ENCODE measurements at regions not wholly inside any gene's neighbourhood (a gene's known extent, or its start where the extent isn't known, plus 50 kb on each side); places are given as distances from the start of the nearest gene placed in this dataset.

DNA sequence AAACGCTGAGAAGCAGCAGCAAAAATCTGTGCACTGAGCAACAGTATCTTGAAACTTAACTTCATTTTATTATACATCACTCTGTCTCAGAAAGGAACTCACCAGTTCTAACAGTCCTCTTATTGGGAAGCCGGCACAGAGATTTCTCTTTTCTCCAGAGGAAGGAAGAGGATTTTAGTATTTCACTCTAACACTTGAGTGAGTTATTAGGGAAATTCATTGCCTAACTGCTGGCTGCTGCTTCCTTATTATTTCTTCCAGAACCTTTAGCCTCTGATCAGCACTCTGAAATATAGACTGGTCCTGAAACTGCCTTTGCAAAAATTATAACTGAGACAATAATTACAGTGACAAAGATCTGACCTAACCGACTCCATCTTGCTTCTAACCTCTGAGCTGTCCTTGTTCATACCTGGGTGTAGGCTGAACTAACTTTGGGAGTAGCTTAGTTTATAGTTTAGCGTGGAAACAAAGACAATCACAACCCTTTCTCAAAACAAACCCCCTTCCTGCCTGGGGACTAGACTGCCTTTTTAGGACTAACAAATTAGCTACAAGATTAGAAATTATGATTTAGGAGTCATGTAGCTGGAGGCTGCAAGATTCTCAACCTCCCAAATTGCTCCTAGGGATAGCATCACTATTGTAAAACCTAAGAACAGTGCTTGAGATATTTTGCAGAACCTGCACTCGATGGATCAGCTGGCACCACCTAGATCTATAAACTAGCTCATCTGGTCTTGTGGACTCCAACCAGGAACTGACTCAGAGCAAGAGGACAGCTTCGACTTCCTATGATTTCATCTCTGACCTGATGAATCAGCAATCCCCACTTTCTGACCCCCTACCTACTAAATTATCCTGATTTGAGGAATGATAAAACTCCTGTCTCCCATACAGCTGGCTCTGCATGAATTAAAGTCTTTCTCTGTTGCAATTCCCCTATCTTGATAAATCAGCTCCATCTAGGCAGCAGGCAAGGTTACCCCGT, 117.5 kb downstream of the DYRK2 start:
- peaks cover 5% of the 10 kb centered on the region for H3K27me3 Mint-ChIP-seq
- no peaks in the 10 kb centered on the region for H3K4me1 Mint-ChIP-seq
- no peak overlapping the region for H3K27ac Mint-ChIP-seq
- no peaks in the 10 kb centered on the region for H3K36me3 Mint-ChIP-seq (ENCODE audit: low read depth)
- TF ChIP-seq, protein P1, sequence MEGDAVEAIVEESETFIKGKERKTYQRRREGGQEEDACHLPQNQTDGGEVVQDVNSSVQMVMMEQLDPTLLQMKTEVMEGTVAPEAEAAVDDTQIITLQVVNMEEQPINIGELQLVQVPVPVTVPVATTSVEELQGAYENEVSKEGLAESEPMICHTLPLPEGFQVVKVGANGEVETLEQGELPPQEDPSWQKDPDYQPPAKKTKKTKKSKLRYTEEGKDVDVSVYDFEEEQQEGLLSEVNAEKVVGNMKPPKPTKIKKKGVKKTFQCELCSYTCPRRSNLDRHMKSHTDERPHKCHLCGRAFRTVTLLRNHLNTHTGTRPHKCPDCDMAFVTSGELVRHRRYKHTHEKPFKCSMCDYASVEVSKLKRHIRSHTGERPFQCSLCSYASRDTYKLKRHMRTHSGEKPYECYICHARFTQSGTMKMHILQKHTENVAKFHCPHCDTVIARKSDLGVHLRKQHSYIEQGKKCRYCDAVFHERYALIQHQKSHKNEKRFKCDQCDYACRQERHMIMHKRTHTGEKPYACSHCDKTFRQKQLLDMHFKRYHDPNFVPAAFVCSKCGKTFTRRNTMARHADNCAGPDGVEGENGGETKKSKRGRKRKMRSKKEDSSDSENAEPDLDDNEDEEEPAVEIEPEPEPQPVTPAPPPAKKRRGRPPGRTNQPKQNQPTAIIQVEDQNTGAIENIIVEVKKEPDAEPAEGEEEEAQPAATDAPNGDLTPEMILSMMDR (IDR thresholded peaks at IDR 0.05): no peak
- no peak overlapping the region for H3K4me3 Mint-ChIP-seq
- CTCF ChIA-PET: no interaction called here
- no peak for ATAC-seq (ENCODE audit: low read depth)
- intact Hi-C loops (cut with micrococcal nuclease): no loop called here
- no peak for DNase-seq
- POLR2A ChIA-PET: no interaction called here
- no peaks in the 10 kb centered on the region for H3K9me3 Mint-ChIP-seq

DNA sequence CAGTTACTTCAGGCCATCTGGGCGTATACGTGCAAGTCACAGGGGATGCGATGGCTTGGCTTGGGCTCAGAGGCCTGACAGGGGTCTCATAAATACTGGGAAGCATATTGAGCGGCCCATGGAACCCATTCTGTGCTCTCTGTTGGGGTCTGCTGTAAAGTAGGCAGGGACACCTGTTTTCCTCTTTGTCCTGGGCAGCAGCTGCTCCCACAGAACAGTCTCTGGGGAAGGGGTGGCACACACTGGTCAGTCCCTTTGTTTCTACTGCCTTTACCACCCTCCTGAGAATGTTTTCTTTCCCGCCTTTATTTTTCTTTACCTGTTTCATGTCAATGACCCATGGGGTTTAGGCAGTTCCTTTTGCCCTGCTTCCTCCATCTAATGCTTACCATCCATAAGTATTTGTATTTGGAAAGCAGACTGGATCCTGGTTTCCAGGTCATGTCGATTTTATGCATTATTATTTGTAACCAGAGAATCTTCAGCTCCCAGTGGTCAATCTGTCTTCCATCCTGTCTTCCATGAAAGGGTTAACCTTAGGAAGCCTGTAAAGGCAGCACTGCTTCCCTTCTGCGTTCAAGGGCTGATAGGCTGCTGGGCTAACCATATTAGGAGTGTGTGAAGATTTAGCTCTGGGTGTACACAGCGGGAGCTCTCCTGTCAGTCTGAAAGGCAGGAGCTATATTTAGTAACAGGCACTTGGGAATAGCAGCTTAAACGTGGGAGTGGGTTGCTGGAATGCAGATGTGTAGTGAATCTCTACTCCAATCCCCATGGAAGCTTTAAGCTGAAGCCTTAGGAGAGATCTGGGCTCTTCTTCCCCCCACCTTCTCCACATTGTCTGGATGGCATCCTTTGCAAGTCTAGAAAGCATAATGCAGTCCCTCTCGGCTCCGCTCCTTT, 124.0 kb downstream of the DYRK2 start:
- ATAC-seq (ENCODE audit: low read depth) (no peak), DNase-seq (no peak)
- no peaks in the 10 kb centered on the region for H3K9me3 Mint-ChIP-seq
- H3K27me3 Mint-ChIP-seq: peaks cover 5% of the 10 kb centered on the region
- ChIA-PET CTCF (no interaction called here), POLR2A (no interaction called here)
- H3K4me3 Mint-ChIP-seq: no peak overlapping the region
- H3K36me3 Mint-ChIP-seq (ENCODE audit: low read depth): no peaks in the 10 kb centered on the region
- no peak overlapping the region for H3K27ac Mint-ChIP-seq
- TF ChIP-seq, protein P1 (IDR thresholded peaks at IDR 0.05): no peak
- H3K4me1 Mint-ChIP-seq: no peaks in the 10 kb centered on the region
- intact Hi-C loops (cut with micrococcal nuclease): no loop called here

DNA sequence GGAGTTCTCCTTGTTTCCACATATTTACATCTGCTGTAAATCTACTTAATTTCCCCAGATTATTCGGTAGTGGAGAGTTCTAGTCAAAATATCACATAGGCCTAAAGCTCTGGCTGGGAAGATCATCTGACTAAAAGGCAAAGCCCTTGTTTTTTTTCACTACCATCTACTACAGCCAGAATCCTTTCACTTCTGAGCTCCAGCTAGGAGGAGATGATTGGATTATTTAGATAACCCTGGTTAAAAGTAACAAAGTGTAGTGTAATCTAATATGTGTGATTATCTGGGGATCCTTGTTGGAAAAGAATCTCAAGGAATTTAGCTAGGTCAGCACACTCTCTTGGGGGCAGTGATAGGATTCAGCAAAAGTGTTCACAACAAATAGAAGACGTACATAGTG, 125.4 kb downstream of the DYRK2 start:
- TF ChIP-seq, protein P1 (IDR thresholded peaks at IDR 0.05): no peak

GRCh38 chr12:67774983-67775587, 126.5 kb downstream of the DYRK2 start:
- ChIA-PET POLR2A (no interaction called here), CTCF (interaction anchor here (0.8 kb wide), 1 partner anchor 250 kb away, joined by 3 read pairs; no protein-coding TSS in a partner anchor)
- TF ChIP-seq, protein P1 (IDR thresholded peaks at IDR 0.05): no peak
- H3K27ac Mint-ChIP-seq: no peak overlapping the region
- ATAC-seq (ENCODE audit: low read depth) (no peak), DNase-seq (no peak)
- no peaks in the 10 kb centered on the region for H3K9me3 Mint-ChIP-seq
- no peak overlapping the region for H3K4me3 Mint-ChIP-seq
- no peaks in the 10 kb centered on the region for H3K4me1 Mint-ChIP-seq
- no peaks in the 10 kb centered on the region for H3K36me3 Mint-ChIP-seq (ENCODE audit: low read depth)
- intact Hi-C loops (cut with micrococcal nuclease): no loop called here
- peaks cover 3% of the 10 kb centered on the region for H3K27me3 Mint-ChIP-seq

More for the DNA sequence above, 125.4 kb downstream of the DYRK2 start:
- no peaks in the 10 kb centered on the region for H3K36me3 Mint-ChIP-seq (ENCODE audit: low read depth)
- no peak overlapping the region for H3K27ac Mint-ChIP-seq
- DNase-seq (no peak), ATAC-seq (ENCODE audit: low read depth) (no peak)
- CTCF ChIA-PET: no interaction called here
- no peak overlapping the region for H3K4me3 Mint-ChIP-seq
- no peaks in the 10 kb centered on the region for H3K9me3 Mint-ChIP-seq
- intact Hi-C loops (cut with micrococcal nuclease): no loop called here
- peaks cover 5% of the 10 kb centered on the region for H3K27me3 Mint-ChIP-seq
- H3K4me1 Mint-ChIP-seq: no peaks in the 10 kb centered on the region
- POLR2A ChIA-PET: no interaction called here

All from activated B cell treated with CpG ODN at 0.5 μM for 24 hours (primary cell).